ENCODE measurements at regions not wholly inside any gene's neighbourhood (a gene's known extent, or its start where the extent isn't known, plus 50 kb on each side); places are given as distances from the start of the nearest gene placed in this dataset.

GRCh38 chr15:60093273-60094067, 89.4 kb downstream of the FOXB1 start:
- in situ Hi-C loops (cut with HindIII; ENCODE audit: low sequenced_read_pairs): no loop called here

GRCh38 chr15:60095711-60096110, 91.6 kb downstream of the FOXB1 start:
- in situ Hi-C loops (cut with HindIII; ENCODE audit: low sequenced_read_pairs): no loop called here

- in situ Hi-C loops (cut with HindIII; ENCODE audit: low sequenced_read_pairs): no loop called here
Observed at GRCh38 chr15:60096157-60096556, 92.0 kb downstream of the FOXB1 start.

GRCh38 chr15:60101416-60101815, 97.3 kb downstream of the FOXB1 start:
- in situ Hi-C loops (cut with HindIII; ENCODE audit: low sequenced_read_pairs): no loop called here

GRCh38 chr15:60102748-60103147, 98.6 kb downstream of the FOXB1 start:
- in situ Hi-C loops (cut with HindIII; ENCODE audit: low sequenced_read_pairs): no loop called here

GRCh38 chr15:60110909-60111308, 106.8 kb downstream of the FOXB1 start:
- in situ Hi-C loops (cut with HindIII; ENCODE audit: low sequenced_read_pairs): no loop called here

- in situ Hi-C loops (cut with HindIII; ENCODE audit: low sequenced_read_pairs): no loop called here
Observed at GRCh38 chr15:60115579-60116380, 111.7 kb downstream of the FOXB1 start.

- in situ Hi-C loops (cut with HindIII; ENCODE audit: low sequenced_read_pairs): no loop called here
Observed at GRCh38 chr15:60116456-60117089, 112.5 kb downstream of the FOXB1 start.

- in situ Hi-C loops (cut with HindIII; ENCODE audit: low sequenced_read_pairs): no loop called here
Observed at GRCh38 chr15:60118146-60118545, 114.0 kb downstream of the FOXB1 start.

GRCh38 chr15:60118626-60119025, 114.5 kb downstream of the FOXB1 start:
- in situ Hi-C loops (cut with HindIII; ENCODE audit: low sequenced_read_pairs): no loop called here

- in situ Hi-C loops (cut with HindIII; ENCODE audit: low sequenced_read_pairs): no loop called here
Observed at GRCh38 chr15:60119101-60119500, 115.0 kb downstream of the FOXB1 start.

GRCh38 chr15:60120100-60120499, 116.0 kb downstream of the FOXB1 start:
- in situ Hi-C loops (cut with HindIII; ENCODE audit: low sequenced_read_pairs): no loop called here

GRCh38 chr15:60121845-60122244, 117.7 kb downstream of the FOXB1 start:
- in situ Hi-C loops (cut with HindIII; ENCODE audit: low sequenced_read_pairs): no loop called here

GRCh38 chr15:60122691-60123090, 118.6 kb downstream of the FOXB1 start:
- in situ Hi-C loops (cut with HindIII; ENCODE audit: low sequenced_read_pairs): no loop called here

- in situ Hi-C loops (cut with HindIII; ENCODE audit: low sequenced_read_pairs): no loop called here
Observed at GRCh38 chr15:60124460-60125070, 120.5 kb downstream of the FOXB1 start.

- in situ Hi-C loops (cut with HindIII; ENCODE audit: low sequenced_read_pairs): no loop called here
Observed at GRCh38 chr15:60125334-60125733, 121.2 kb downstream of the FOXB1 start.

GRCh38 chr15:60126200-60126599, 122.1 kb downstream of the FOXB1 start:
- in situ Hi-C loops (cut with HindIII; ENCODE audit: low sequenced_read_pairs): no loop called here

GRCh38 chr15:60126661-60127060, 122.5 kb downstream of the FOXB1 start:
- in situ Hi-C loops (cut with HindIII; ENCODE audit: low sequenced_read_pairs): no loop called here

- in situ Hi-C loops (cut with HindIII; ENCODE audit: low sequenced_read_pairs): no loop called here
Observed at GRCh38 chr15:60128000-60128376, 123.9 kb downstream of the FOXB1 start.

- in situ Hi-C loops (cut with HindIII; ENCODE audit: low sequenced_read_pairs): no loop called here
Observed at GRCh38 chr15:60128710-60129109, 124.6 kb downstream of the FOXB1 start.

GRCh38 chr15:60130398-60130797, 126.3 kb downstream of the FOXB1 start:
- in situ Hi-C loops (cut with HindIII; ENCODE audit: low sequenced_read_pairs): no loop called here
